Breast epithelium (tissue), 3 donors: ENCODE measurements at regions not wholly inside any gene's neighbourhood (a gene's known extent, or its start where the extent isn't known, plus 50 kb on each side); places are given as distances from the start of the nearest gene placed in this dataset.

ENCODE experiments used
- POLR2A ChIP-seq: fragments of 450-650 bp; IDR thresholded peaks from one replicate; pipeline ENCODE4 v1.6.1; 2016; ENCODE audit warnings: antibody characterized with exemption, mild to moderate bottlenecking, moderate library complexity
- POLR2AphosphoS5 ChIP-seq, 3 donors: sonication (generic); formaldehyde crosslinking; IDR thresholded peaks; one replicate each; pipeline ENCODE4 v1.6.1; 2017; ENCODE audit warnings: antibody characterized with exemption in 3 of 3
- TF ChIP-seq, protein P1 (sequence below), 3 donors: fragments of 450-650 bp; IDR thresholded peaks; one replicate each; pipeline ENCODE4 v1.5.1; 2016 to 2017; ENCODE audit warnings: antibody characterized with exemption in 3 of 3, mild to moderate bottlenecking in 3 of 3, moderate library complexity in 3 of 3

- TF ChIP-seq, protein P1, sequence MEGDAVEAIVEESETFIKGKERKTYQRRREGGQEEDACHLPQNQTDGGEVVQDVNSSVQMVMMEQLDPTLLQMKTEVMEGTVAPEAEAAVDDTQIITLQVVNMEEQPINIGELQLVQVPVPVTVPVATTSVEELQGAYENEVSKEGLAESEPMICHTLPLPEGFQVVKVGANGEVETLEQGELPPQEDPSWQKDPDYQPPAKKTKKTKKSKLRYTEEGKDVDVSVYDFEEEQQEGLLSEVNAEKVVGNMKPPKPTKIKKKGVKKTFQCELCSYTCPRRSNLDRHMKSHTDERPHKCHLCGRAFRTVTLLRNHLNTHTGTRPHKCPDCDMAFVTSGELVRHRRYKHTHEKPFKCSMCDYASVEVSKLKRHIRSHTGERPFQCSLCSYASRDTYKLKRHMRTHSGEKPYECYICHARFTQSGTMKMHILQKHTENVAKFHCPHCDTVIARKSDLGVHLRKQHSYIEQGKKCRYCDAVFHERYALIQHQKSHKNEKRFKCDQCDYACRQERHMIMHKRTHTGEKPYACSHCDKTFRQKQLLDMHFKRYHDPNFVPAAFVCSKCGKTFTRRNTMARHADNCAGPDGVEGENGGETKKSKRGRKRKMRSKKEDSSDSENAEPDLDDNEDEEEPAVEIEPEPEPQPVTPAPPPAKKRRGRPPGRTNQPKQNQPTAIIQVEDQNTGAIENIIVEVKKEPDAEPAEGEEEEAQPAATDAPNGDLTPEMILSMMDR (IDR thresholded peaks at IDR 0.05) = no peak
- TF ChIP-seq POLR2A = no peak
- no peak for TF ChIP-seq POLR2AphosphoS5 (IDR thresholded peaks at IDR 0.05)
These were observed 339.2 kb upstream of the JARID2 start for GRCh38 chr6:14906621-14907020.
